ENCODE measurements at regions not wholly inside any gene's neighbourhood (a gene's known extent, or its start where the extent isn't known, plus 50 kb on each side); places are given as distances from the start of the nearest gene placed in this dataset.

DNA sequence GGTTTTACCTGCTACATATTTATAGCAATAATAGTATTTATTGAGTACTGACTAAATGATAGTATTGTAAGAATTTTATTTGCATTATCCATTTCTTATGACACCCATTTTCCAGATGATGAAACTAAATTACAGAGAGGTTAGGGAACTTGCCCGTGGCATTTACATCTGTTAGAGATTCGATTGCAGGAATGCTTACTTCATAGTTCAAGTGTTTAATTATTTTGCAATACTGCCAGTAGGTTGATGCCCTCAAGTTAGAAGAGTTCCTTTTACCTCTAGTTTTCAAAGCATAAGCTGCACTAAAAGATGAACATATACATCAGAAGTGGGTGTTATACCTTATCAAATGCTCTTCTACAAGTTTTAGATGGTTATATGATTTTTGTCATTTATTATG lies 362.8 kb upstream of the RGMA start:
- Histone ChIP-seq H3K36me3 (ENCODE audit: insufficient read depth, low read length) (no peaks in the 10 kb centered on the region), H4K20me1 (ENCODE audit: insufficient read depth, low read length) (no peaks in the 10 kb centered on the region), H2AFZ (ENCODE audit: low read depth, low read length) (no peak overlapping the region), H3K9ac (ENCODE audit: low read length) (no peak overlapping the region), H3K27me3 (ENCODE audit: insufficient read depth, low read length) (peaks cover 2% of the 10 kb centered on the region), H3K4me1 (ENCODE audit: insufficient read depth, low read length) (no peaks in the 10 kb centered on the region), H3K79me2 (ENCODE audit: insufficient read depth, low read length) (no peaks in the 10 kb centered on the region), H3K4me3 (ENCODE audit: insufficient read depth, low read depth, low read length) (no peak overlapping the region), H3K4me2 (ENCODE audit: low read length) (no peak overlapping the region), H3K27ac (ENCODE audit: low read depth, low read length) (no peak overlapping the region), H3K9me3 (ENCODE audit: insufficient read depth, low read depth, low read length) (no peaks in the 10 kb centered on the region)
- Mint-ChIP-seq H3K9me3 (ENCODE audit: unreplicated experiment) (peaks cover 4% of the 10 kb centered on the region), H3K36me3 (ENCODE audit: low read depth, unreplicated experiment) (no peaks in the 10 kb centered on the region), H3K27me3 (ENCODE audit: low read depth, unreplicated experiment) (peaks cover 14% of the 10 kb centered on the region), H3K27ac (ENCODE audit: unreplicated experiment) (no peak overlapping the region), H3K4me3 (ENCODE audit: unreplicated experiment) (no peak overlapping the region), H3K4me1 (ENCODE audit: low read depth, unreplicated experiment) (no peaks in the 10 kb centered on the region)
- FAIRE-seq (no peak), DNase-seq (ENCODE audit: low read depth) (no peak)
- TF ChIP-seq, protein P1, sequence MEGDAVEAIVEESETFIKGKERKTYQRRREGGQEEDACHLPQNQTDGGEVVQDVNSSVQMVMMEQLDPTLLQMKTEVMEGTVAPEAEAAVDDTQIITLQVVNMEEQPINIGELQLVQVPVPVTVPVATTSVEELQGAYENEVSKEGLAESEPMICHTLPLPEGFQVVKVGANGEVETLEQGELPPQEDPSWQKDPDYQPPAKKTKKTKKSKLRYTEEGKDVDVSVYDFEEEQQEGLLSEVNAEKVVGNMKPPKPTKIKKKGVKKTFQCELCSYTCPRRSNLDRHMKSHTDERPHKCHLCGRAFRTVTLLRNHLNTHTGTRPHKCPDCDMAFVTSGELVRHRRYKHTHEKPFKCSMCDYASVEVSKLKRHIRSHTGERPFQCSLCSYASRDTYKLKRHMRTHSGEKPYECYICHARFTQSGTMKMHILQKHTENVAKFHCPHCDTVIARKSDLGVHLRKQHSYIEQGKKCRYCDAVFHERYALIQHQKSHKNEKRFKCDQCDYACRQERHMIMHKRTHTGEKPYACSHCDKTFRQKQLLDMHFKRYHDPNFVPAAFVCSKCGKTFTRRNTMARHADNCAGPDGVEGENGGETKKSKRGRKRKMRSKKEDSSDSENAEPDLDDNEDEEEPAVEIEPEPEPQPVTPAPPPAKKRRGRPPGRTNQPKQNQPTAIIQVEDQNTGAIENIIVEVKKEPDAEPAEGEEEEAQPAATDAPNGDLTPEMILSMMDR (IDR thresholded peaks at IDR 0.05; ENCODE audit: insufficient read depth, low read depth, low read length) = no peak
- TF ChIP-seq EZH2 (IDR thresholded peaks at IDR 0.05; ENCODE audit: insufficient read depth, low read length) = no peak

DNA sequence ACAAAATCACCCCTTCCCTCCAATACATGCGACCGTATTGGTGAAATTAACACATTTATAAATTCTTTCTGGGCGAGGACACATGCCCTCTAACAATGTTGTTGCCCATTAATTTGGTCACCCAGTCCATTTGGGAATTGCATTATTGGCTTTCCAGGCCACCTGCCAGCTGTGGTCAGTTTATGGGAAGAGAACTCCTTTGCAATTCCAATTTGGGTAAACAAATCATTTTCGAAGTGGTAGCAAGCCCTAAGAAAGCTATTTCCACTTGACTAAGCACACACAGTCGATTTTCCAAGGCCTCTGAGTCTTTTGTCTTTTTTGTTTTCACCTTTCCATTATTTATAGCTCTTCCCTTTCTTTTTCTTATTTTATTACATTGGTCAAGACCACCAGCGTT lies 362.3 kb upstream of the RGMA start:
- Mint-ChIP-seq H3K36me3 (ENCODE audit: low read depth, unreplicated experiment) (no peaks in the 10 kb centered on the region), H3K4me1 (ENCODE audit: low read depth, unreplicated experiment) (no peaks in the 10 kb centered on the region), H3K27ac (ENCODE audit: unreplicated experiment) (no peak overlapping the region), H3K4me3 (ENCODE audit: unreplicated experiment) (no peak overlapping the region), H3K9me3 (ENCODE audit: unreplicated experiment) (peaks cover 2% of the 10 kb centered on the region), H3K27me3 (ENCODE audit: low read depth, unreplicated experiment) (peaks cover 14% of the 10 kb centered on the region)
- no peaks in the 10 kb centered on the region for H4K20me1 ChIP-seq (ENCODE audit: insufficient read depth, low read length)
- H3K4me1 ChIP-seq (ENCODE audit: insufficient read depth, low read length) = no peaks in the 10 kb centered on the region
- no peak overlapping the region for H3K4me3 ChIP-seq (ENCODE audit: insufficient read depth, low read depth, low read length)
- no peak for TF ChIP-seq EZH2 (IDR thresholded peaks at IDR 0.05; ENCODE audit: insufficient read depth, low read length)
- TF ChIP-seq, protein P1 (IDR thresholded peaks at IDR 0.05; ENCODE audit: insufficient read depth, low read depth, low read length) = no peak
- H3K4me2 ChIP-seq (ENCODE audit: low read length) = no peak overlapping the region
- H3K79me2 ChIP-seq (ENCODE audit: insufficient read depth, low read length) = no peaks in the 10 kb centered on the region
- DNase-seq (ENCODE audit: low read depth) (peak; percentile 2), FAIRE-seq (no peak)
- no peaks in the 10 kb centered on the region for H3K36me3 ChIP-seq (ENCODE audit: insufficient read depth, low read length)
- peaks cover 2% of the 10 kb centered on the region for H3K27me3 ChIP-seq (ENCODE audit: insufficient read depth, low read length)
- no peak overlapping the region for H3K9ac ChIP-seq (ENCODE audit: low read length)
- no peak overlapping the region for H3K27ac ChIP-seq (ENCODE audit: low read depth, low read length)
- H2AFZ ChIP-seq (ENCODE audit: low read depth, low read length) = no peak overlapping the region
- no peaks in the 10 kb centered on the region for H3K9me3 ChIP-seq (ENCODE audit: insufficient read depth, low read depth, low read length)

DNA sequence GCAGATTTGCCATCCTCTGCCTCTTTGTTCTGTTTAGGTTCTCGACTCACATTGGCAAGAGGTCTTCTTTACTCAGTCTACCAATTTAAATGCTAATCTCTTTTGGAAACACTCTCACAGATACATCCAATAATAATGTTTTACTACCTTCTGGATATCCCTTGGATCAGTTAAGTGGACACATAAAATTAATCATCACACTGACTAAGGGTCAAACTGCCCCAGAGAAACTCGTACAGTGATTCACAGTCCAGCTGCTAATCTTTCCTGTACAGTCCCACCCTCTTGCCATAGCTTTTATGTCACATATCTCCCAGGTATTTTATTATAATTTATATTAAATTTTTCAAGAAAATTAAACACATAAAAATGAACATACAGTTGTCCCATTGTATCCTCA lies 360.8 kb upstream of the RGMA start:
- no peaks in the 10 kb centered on the region for H3K4me1 ChIP-seq (ENCODE audit: insufficient read depth, low read length)
- Mint-ChIP-seq H3K36me3 (ENCODE audit: low read depth, unreplicated experiment) (no peaks in the 10 kb centered on the region), H3K4me1 (ENCODE audit: low read depth, unreplicated experiment) (no peaks in the 10 kb centered on the region), H3K4me3 (ENCODE audit: unreplicated experiment) (no peak overlapping the region), H3K27ac (ENCODE audit: unreplicated experiment) (no peak overlapping the region), H3K27me3 (ENCODE audit: low read depth, unreplicated experiment) (peaks cover 7% of the 10 kb centered on the region), H3K9me3 (ENCODE audit: unreplicated experiment) (no peaks in the 10 kb centered on the region)
- H4K20me1 ChIP-seq (ENCODE audit: insufficient read depth, low read length) = no peaks in the 10 kb centered on the region
- TF ChIP-seq, protein P1 (IDR thresholded peaks at IDR 0.05; ENCODE audit: insufficient read depth, low read depth, low read length) = no peak
- TF ChIP-seq EZH2 (IDR thresholded peaks at IDR 0.05; ENCODE audit: insufficient read depth, low read length) = no peak
- H3K4me3 ChIP-seq (ENCODE audit: insufficient read depth, low read depth, low read length) = no peak overlapping the region
- FAIRE-seq (no peak), DNase-seq (ENCODE audit: low read depth) (no peak)
- no peaks in the 10 kb centered on the region for H3K36me3 ChIP-seq (ENCODE audit: insufficient read depth, low read length)
- no peak overlapping the region for H3K4me2 ChIP-seq (ENCODE audit: low read length)
- H3K79me2 ChIP-seq (ENCODE audit: insufficient read depth, low read length) = no peaks in the 10 kb centered on the region
- H2AFZ ChIP-seq (ENCODE audit: low read depth, low read length) = no peak overlapping the region
- H3K27me3 ChIP-seq (ENCODE audit: insufficient read depth, low read length) = peaks cover 2% of the 10 kb centered on the region
- H3K9me3 ChIP-seq (ENCODE audit: insufficient read depth, low read depth, low read length) = no peaks in the 10 kb centered on the region
- H3K27ac ChIP-seq (ENCODE audit: low read depth, low read length) = no peak overlapping the region
- H3K9ac ChIP-seq (ENCODE audit: low read length) = no peak overlapping the region
